Activated CD4-positive, alpha-beta memory T cell treated with anti-CD3 and anti-CD28 coated beads, Interleukin-2, amount 10 ng/mL, durations not matched to agents 7 days and 5 days (primary cell): ENCODE measurements at regions not wholly inside any gene's neighbourhood (a gene's known extent, or its start where the extent isn't known, plus 50 kb on each side); places are given as distances from the start of the nearest gene placed in this dataset.
"Not testable (repeated sequence)": the region's sequence is repeated elsewhere in the genome, so short reads cannot be mapped to it uniquely, and the experiment has no call there.

ENCODE experiments used
- CTCF ChIA-PET: fragments of 350-600 bp; sonication (Branson Sonifier 250); formaldehyde crosslinking; loops from one replicate; lab custom pipeline; 2021; ENCODE audit warnings: antibody characterized with exemption, inconsistent platforms; lab: Charles Lee
- POLR2A ChIA-PET: fragments of 350-600 bp; sonication (Branson Sonifier 250); formaldehyde crosslinking; loops from one replicate; lab custom pipeline; 2021; ENCODE audit warnings: antibody characterized with exemption; lab: Charles Lee
- DNase-seq: peaks from one replicate; pipeline ENCODE4 v3.0.0-alpha.2; 2020
- H3K27ac Mint-ChIP-seq: one replicate; pipeline ENCODE4 v1.8.0; 2021; ENCODE audit warnings: mild to moderate bottlenecking, mixed read lengths
- H3K27me3 Mint-ChIP-seq: one replicate; pipeline ENCODE4 v1.8.0; 2021; ENCODE audit warnings: mixed read lengths
- H3K36me3 Mint-ChIP-seq: one replicate; pipeline ENCODE4 v1.8.0; 2021; ENCODE audit warnings: low read depth, mixed read lengths
- H3K4me1 Mint-ChIP-seq: one replicate; pipeline ENCODE4 v1.8.0; 2021; ENCODE audit warnings: mixed read lengths
- H3K4me3 Mint-ChIP-seq: one replicate; pipeline ENCODE4 v1.8.0; 2021; ENCODE audit warnings: mild to moderate bottlenecking, mixed read lengths
- H3K9me3 Mint-ChIP-seq: one replicate; pipeline ENCODE4 v1.8.0; 2021; ENCODE audit warnings: mixed read lengths

GRCh38 chr3:3902161-3902560 lies 102.9 kb downstream of the LRRN1 start:
- Mint-ChIP-seq H3K27ac (no peak overlapping the region), H3K4me3 (no peak overlapping the region), H3K4me1 (no peaks in the 10 kb centered on the region), H3K27me3 (no peaks in the 10 kb centered on the region), H3K9me3 (peaks cover 4% of the 10 kb centered on the region), H3K36me3 (no peaks in the 10 kb centered on the region)
- POLR2A ChIA-PET: no interaction called here
- CTCF ChIA-PET: no interaction called here
- DNase-seq: no peak

- peaks cover 2% of the 10 kb centered on the region for H3K9me3 Mint-ChIP-seq
- ChIA-PET CTCF (no interaction called here), POLR2A (no interaction called here)
- DNase-seq: no peak
- H3K27me3 Mint-ChIP-seq: no peaks in the 10 kb centered on the region
- H3K27ac Mint-ChIP-seq: no peak overlapping the region
- H3K4me1 Mint-ChIP-seq: no peaks in the 10 kb centered on the region
- no peak overlapping the region for H3K4me3 Mint-ChIP-seq
- H3K36me3 Mint-ChIP-seq: no peaks in the 10 kb centered on the region
Observed at GRCh38 chr3:3906171-3906570, 106.9 kb downstream of the LRRN1 start.

GRCh38 chr3:3907023-3907422 lies 107.8 kb downstream of the LRRN1 start:
- Mint-ChIP-seq H3K36me3 (no peaks in the 10 kb centered on the region), H3K4me3 (no peak overlapping the region), H3K27ac (no peak overlapping the region), H3K4me1 (no peaks in the 10 kb centered on the region), H3K9me3 (no peaks in the 10 kb centered on the region), H3K27me3 (no peaks in the 10 kb centered on the region)
- no peak for DNase-seq
- CTCF ChIA-PET: no interaction called here
- POLR2A ChIA-PET: no interaction called here

GRCh38 chr3:3918763-3919162 lies 119.5 kb downstream of the LRRN1 start:
- H3K27me3 Mint-ChIP-seq: no peaks in the 10 kb centered on the region
- ChIA-PET CTCF (no interaction called here), POLR2A (no interaction called here)
- H3K27ac Mint-ChIP-seq: no peak overlapping the region
- peaks cover 3% of the 10 kb centered on the region for H3K9me3 Mint-ChIP-seq
- no peak overlapping the region for H3K4me3 Mint-ChIP-seq
- no peaks in the 10 kb centered on the region for H3K36me3 Mint-ChIP-seq
- no peak for DNase-seq
- no peaks in the 10 kb centered on the region for H3K4me1 Mint-ChIP-seq

- H3K27me3 Mint-ChIP-seq: no peaks in the 10 kb centered on the region
- no peak overlapping the region for H3K27ac Mint-ChIP-seq
- POLR2A ChIA-PET: no interaction called here
- DNase-seq: no peak
- no peaks in the 10 kb centered on the region for H3K36me3 Mint-ChIP-seq
- no peaks in the 10 kb centered on the region for H3K4me1 Mint-ChIP-seq
- CTCF ChIA-PET: no interaction called here
- peaks cover 3% of the 10 kb centered on the region for H3K9me3 Mint-ChIP-seq
- H3K4me3 Mint-ChIP-seq: no peak overlapping the region
Observed at GRCh38 chr3:3919316-3919715, 120.1 kb downstream of the LRRN1 start.

GRCh38 chr3:3923619-3924018 lies 124.4 kb downstream of the LRRN1 start:
- H3K27me3 Mint-ChIP-seq: no peaks in the 10 kb centered on the region
- H3K9me3 Mint-ChIP-seq: no peaks in the 10 kb centered on the region
- DNase-seq: no peak
- H3K36me3 Mint-ChIP-seq: no peaks in the 10 kb centered on the region
- H3K27ac Mint-ChIP-seq: no peak overlapping the region
- H3K4me1 Mint-ChIP-seq: no peaks in the 10 kb centered on the region
- POLR2A ChIA-PET: no interaction called here
- H3K4me3 Mint-ChIP-seq: no peak overlapping the region
- CTCF ChIA-PET: no interaction called here

- POLR2A ChIA-PET: no interaction called here
- H3K27ac Mint-ChIP-seq: no peak overlapping the region
- DNase-seq: no peak
- H3K36me3 Mint-ChIP-seq: no peaks in the 10 kb centered on the region
- no peak overlapping the region for H3K4me3 Mint-ChIP-seq
- no peaks in the 10 kb centered on the region for H3K9me3 Mint-ChIP-seq
- H3K4me1 Mint-ChIP-seq: no peaks in the 10 kb centered on the region
- CTCF ChIA-PET: no interaction called here
- no peaks in the 10 kb centered on the region for H3K27me3 Mint-ChIP-seq
Observed at GRCh38 chr3:3927198-3927597, 128.0 kb downstream of the LRRN1 start.

GRCh38 chr3:3927965-3928364 lies 128.7 kb downstream of the LRRN1 start:
- CTCF ChIA-PET: no interaction called here
- no peak overlapping the region for H3K4me3 Mint-ChIP-seq

GRCh38 chr3:3941380-3941779 lies 142.1 kb downstream of the LRRN1 start:
- POLR2A ChIA-PET, H3K27ac Mint-ChIP-seq, H3K36me3 Mint-ChIP-seq, H3K4me3 Mint-ChIP-seq, H3K27me3 Mint-ChIP-seq, H3K4me1 Mint-ChIP-seq, CTCF ChIA-PET, DNase-seq: not testable (repeated sequence)
- H3K9me3 Mint-ChIP-seq: peaks cover 22% of the 10 kb centered on the region

More at GRCh38 chr3:3927965-3928364, 128.7 kb downstream of the LRRN1 start:
- no peak for DNase-seq
- POLR2A ChIA-PET: no interaction called here
- H3K4me1 Mint-ChIP-seq: no peaks in the 10 kb centered on the region
- H3K27ac Mint-ChIP-seq: no peak overlapping the region
- no peaks in the 10 kb centered on the region for H3K9me3 Mint-ChIP-seq
- no peaks in the 10 kb centered on the region for H3K27me3 Mint-ChIP-seq
- H3K36me3 Mint-ChIP-seq: no peaks in the 10 kb centered on the region

GRCh38 chr3:3951071-3951470 lies 151.8 kb downstream of the LRRN1 start:
- peaks cover 7% of the 10 kb centered on the region for H3K9me3 Mint-ChIP-seq
- no peak overlapping the region for H3K4me3 Mint-ChIP-seq
- DNase-seq: no peak
- H3K27me3 Mint-ChIP-seq: no peaks in the 10 kb centered on the region
- POLR2A ChIA-PET: no interaction called here
- CTCF ChIA-PET: no interaction called here
- H3K36me3 Mint-ChIP-seq: no peaks in the 10 kb centered on the region
- no peaks in the 10 kb centered on the region for H3K4me1 Mint-ChIP-seq
- H3K27ac Mint-ChIP-seq: no peak overlapping the region

- Mint-ChIP-seq H3K27ac (no peak overlapping the region), H3K4me3 (no peak overlapping the region), H3K9me3 (peaks cover 7% of the 10 kb centered on the region), H3K4me1 (no peaks in the 10 kb centered on the region), H3K27me3 (no peaks in the 10 kb centered on the region), H3K36me3 (no peaks in the 10 kb centered on the region)
- DNase-seq: no peak
- ChIA-PET POLR2A (no interaction called here), CTCF (no interaction called here)
Observed at GRCh38 chr3:3951501-3951900, 152.3 kb downstream of the LRRN1 start.

- H3K27me3 Mint-ChIP-seq, POLR2A ChIA-PET, DNase-seq, H3K27ac Mint-ChIP-seq, CTCF ChIA-PET, H3K4me3 Mint-ChIP-seq, H3K36me3 Mint-ChIP-seq, H3K4me1 Mint-ChIP-seq, H3K9me3 Mint-ChIP-seq: not testable (repeated sequence)
Observed at GRCh38 chr3:3962867-3963266, 163.6 kb downstream of the LRRN1 start.

- POLR2A ChIA-PET: no interaction called here
- H3K36me3 Mint-ChIP-seq: no peaks in the 10 kb centered on the region
- H3K27ac Mint-ChIP-seq: no peak overlapping the region
- no peaks in the 10 kb centered on the region for H3K9me3 Mint-ChIP-seq
- no peaks in the 10 kb centered on the region for H3K4me1 Mint-ChIP-seq
- H3K4me3 Mint-ChIP-seq: no peak overlapping the region
- no peaks in the 10 kb centered on the region for H3K27me3 Mint-ChIP-seq
- DNase-seq: no peak
- CTCF ChIA-PET: interaction anchor here (3.5 kb wide), 1 partner anchor 15 kb away, joined by 13 read pairs; no protein-coding TSS in a partner anchor
Observed at GRCh38 chr3:3984053-3984452, 184.8 kb downstream of the LRRN1 start.

GRCh38 chr3:3991598-3991997 lies 192.4 kb downstream of the LRRN1 start:
- ChIA-PET POLR2A (no interaction called here), CTCF (interaction anchor here (1.7 to 2.1 kb wide), 2 partner anchors 9 to 791 kb away, joined by 5 read pairs; no protein-coding TSS in a partner anchor)
- Mint-ChIP-seq H3K36me3 (no peaks in the 10 kb centered on the region), H3K9me3 (peaks cover 2% of the 10 kb centered on the region), H3K27me3 (peaks cover 3% of the 10 kb centered on the region), H3K4me1 (no peaks in the 10 kb centered on the region), H3K4me3 (no peak overlapping the region), H3K27ac (no peak overlapping the region)
- DNase-seq: no peak
